Neural crest cell (in vitro differentiated cells): ENCODE measurements at regions not wholly inside any gene's neighbourhood (a gene's known extent, or its start where the extent isn't known, plus 50 kb on each side); places are given as distances from the start of the nearest gene placed in this dataset.

Source experiments
- DNase-seq: peaks from one replicate; pipeline ENCODE4 v3.0.0; 2021; ENCODE audit warnings: low read depth, mixed read lengths, low spot score
- H3K27ac Mint-ChIP-seq: one replicate; pipeline ENCODE4 v1.8.0; 2021; ENCODE audit warnings: mild to moderate bottlenecking, mixed read lengths; ENCODE audit not compliant: unreplicated experiment
- H3K27me3 Mint-ChIP-seq: 2 replicates; pipeline ENCODE4 v1.8.0; 2021; ENCODE audit warnings: low read depth, mild to moderate bottlenecking, mixed read lengths
- H3K36me3 Mint-ChIP-seq: 2 replicates; pipeline ENCODE4 v1.8.0; 2021; ENCODE audit warnings: low read depth, mild to moderate bottlenecking, mixed read lengths
- H3K4me1 Mint-ChIP-seq: 2 replicates; pipeline ENCODE4 v1.8.0; 2021; ENCODE audit warnings: mixed read lengths
- H3K4me3 Mint-ChIP-seq: one replicate; pipeline ENCODE4 v1.8.0; 2021; ENCODE audit warnings: mild to moderate bottlenecking, mixed read lengths
- H3K9me3 Mint-ChIP-seq: 2 replicates; pipeline ENCODE4 v1.8.0; 2021; ENCODE audit warnings: mixed read lengths
- CTCF ChIP-seq: fragments of 200-600 bp; sonication (generic); conservative IDR thresholded peaks from 2 replicates; pipeline ENCODE4 v1.5.0; 2021; ENCODE audit warnings: antibody characterized with exemption, mild to moderate bottlenecking

GRCh38 chr9:19614294-19614693 lies 174.5 kb downstream of the SLC24A2 start:
- TF ChIP-seq CTCF, result no peak
- Mint-ChIP-seq H3K4me3 (no peak overlapping the region), H3K27me3 (peaks cover 29% of the 10 kb centered on the region), H3K4me1 (peaks cover under 1% of the 10 kb centered on the region), H3K27ac (no peak overlapping the region), H3K9me3 (peaks cover 8% of the 10 kb centered on the region), H3K36me3 (no peaks in the 10 kb centered on the region)
- no peak for DNase-seq

- Mint-ChIP-seq H3K4me3 (no peak overlapping the region), H3K4me1 (no peaks in the 10 kb centered on the region), H3K27me3 (peaks cover 6% of the 10 kb centered on the region), H3K36me3 (no peaks in the 10 kb centered on the region), H3K9me3 (no peaks in the 10 kb centered on the region), H3K27ac (no peak overlapping the region)
- no peak for DNase-seq
- no peak for TF ChIP-seq CTCF
These were observed 188.3 kb downstream of the SLC24A2 start for GRCh38 chr9:19600538-19600937.

GRCh38 chr9:19598722-19599121 lies 189.9 kb downstream of the ACER2 start:
- H3K4me1 Mint-ChIP-seq, result no peaks in the 10 kb centered on the region
- H3K27ac Mint-ChIP-seq, result no peak overlapping the region

GRCh38 chr9:19597176-19597575 lies 188.4 kb downstream of the ACER2 start:
- Mint-ChIP-seq H3K4me3 (no peak overlapping the region), H3K36me3 (no peaks in the 10 kb centered on the region), H3K4me1 (no peaks in the 10 kb centered on the region), H3K27me3 (peaks cover 3% of the 10 kb centered on the region), H3K27ac (no peak overlapping the region), H3K9me3 (no peaks in the 10 kb centered on the region)
- no peak for TF ChIP-seq CTCF
- DNase-seq, result no peak

More at GRCh38 chr9:19598722-19599121, 189.9 kb downstream of the ACER2 start:
- DNase-seq, result no peak
- Mint-ChIP-seq H3K9me3 (no peaks in the 10 kb centered on the region), H3K27me3 (peaks cover 3% of the 10 kb centered on the region), H3K4me3 (no peak overlapping the region), H3K36me3 (no peaks in the 10 kb centered on the region)
- no peak for TF ChIP-seq CTCF

- Mint-ChIP-seq H3K27me3 (peaks cover 8% of the 10 kb centered on the region), H3K27ac (no peak overlapping the region), H3K9me3 (peaks cover 2% of the 10 kb centered on the region), H3K36me3 (no peaks in the 10 kb centered on the region), H3K4me1 (no peaks in the 10 kb centered on the region), H3K4me3 (no peak overlapping the region)
- no peak for DNase-seq
- TF ChIP-seq CTCF, result no peak
These were observed 186.2 kb downstream of the ACER2 start for GRCh38 chr9:19595003-19595402.

GRCh38 chr9:19587678-19588077 lies 178.9 kb downstream of the ACER2 start:
- Mint-ChIP-seq H3K4me3 (no peak overlapping the region), H3K27me3 (peaks cover 5% of the 10 kb centered on the region), H3K36me3 (peaks cover 2% of the 10 kb centered on the region), H3K9me3 (peaks cover 16% of the 10 kb centered on the region), H3K4me1 (no peaks in the 10 kb centered on the region), H3K27ac (no peak overlapping the region)
- no peak for TF ChIP-seq CTCF
- no peak for DNase-seq
